GM20000 (cell line): ENCODE measurements at regions not wholly inside any gene's neighbourhood (a gene's known extent, or its start where the extent isn't known, plus 50 kb on each side); places are given as distances from the start of the nearest gene placed in this dataset.

Experiments used
- DNase-seq: peaks from one replicate; pipeline ENCODE4 v3.0.0; 2012; ENCODE audit warnings: low spot score
- TF ChIP-seq, protein P1 (sequence below): IDR thresholded peaks from 2 replicates; pipeline ENCODE4 v1.5.1; 2012; ENCODE audit warnings: mild to moderate bottlenecking, control low read depth; ENCODE audit errors: extremely low read depth, missing control alignments

DNA sequence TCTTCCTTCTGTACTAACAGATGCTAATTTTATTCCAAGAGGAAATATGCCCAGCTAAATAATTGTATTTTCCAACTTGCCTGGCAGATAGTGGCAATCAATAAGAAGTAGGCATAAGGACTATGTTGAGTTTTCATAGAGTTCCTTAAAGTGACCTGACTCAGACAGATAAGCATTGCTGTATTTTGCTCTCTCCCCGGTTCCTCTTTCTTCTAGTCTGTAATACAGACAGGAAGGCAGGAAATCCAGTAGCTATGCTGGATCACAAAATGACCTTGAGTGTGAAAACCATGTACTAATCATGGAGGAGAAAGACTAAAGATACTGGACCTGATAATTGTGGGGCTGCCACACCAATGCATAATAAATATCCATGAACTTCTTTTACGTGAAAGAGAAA lies 701.7 kb downstream of the CETN3 start:
- TF ChIP-seq, protein P1, sequence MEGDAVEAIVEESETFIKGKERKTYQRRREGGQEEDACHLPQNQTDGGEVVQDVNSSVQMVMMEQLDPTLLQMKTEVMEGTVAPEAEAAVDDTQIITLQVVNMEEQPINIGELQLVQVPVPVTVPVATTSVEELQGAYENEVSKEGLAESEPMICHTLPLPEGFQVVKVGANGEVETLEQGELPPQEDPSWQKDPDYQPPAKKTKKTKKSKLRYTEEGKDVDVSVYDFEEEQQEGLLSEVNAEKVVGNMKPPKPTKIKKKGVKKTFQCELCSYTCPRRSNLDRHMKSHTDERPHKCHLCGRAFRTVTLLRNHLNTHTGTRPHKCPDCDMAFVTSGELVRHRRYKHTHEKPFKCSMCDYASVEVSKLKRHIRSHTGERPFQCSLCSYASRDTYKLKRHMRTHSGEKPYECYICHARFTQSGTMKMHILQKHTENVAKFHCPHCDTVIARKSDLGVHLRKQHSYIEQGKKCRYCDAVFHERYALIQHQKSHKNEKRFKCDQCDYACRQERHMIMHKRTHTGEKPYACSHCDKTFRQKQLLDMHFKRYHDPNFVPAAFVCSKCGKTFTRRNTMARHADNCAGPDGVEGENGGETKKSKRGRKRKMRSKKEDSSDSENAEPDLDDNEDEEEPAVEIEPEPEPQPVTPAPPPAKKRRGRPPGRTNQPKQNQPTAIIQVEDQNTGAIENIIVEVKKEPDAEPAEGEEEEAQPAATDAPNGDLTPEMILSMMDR, result no peak
- no peak for DNase-seq

DNA sequence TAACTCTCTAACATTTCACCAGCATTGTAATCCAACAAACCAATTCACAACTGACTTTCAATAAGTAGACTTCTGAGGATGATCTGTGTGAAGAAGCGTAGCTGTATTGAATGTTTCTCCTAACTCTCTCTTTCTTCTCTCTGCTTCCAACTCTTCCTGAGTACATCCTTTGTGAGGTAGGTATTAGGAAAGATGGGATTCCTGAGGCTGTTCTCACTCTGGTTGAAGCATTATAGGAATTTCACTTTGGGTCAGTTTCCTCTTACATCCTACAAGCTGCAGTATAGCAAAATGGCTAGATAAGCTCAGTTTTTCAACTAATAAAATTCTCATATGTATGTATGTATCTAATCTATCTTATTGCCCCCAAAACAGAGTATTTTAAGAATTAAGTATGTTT lies 702.8 kb downstream of the CETN3 start:
- TF ChIP-seq, protein P1, result no peak
- no peak for DNase-seq

DNA sequence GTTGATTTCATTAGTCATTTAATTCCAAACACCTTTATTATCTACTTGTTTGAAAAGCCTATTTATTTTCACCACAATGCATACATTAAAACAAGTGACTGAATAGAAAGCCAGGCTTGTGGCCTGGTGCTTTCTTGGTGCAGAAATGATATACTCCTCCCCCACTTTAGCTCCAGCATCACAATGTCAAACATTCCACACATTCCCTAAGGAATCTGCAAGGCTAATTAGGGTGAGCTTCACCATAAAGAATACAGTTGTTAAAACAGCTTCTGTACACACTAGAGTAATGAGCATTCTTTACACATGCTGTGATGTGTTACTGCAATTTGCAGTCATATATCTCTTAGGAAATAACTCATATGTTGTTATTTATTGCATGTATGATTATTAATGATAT lies 705.7 kb downstream of the CETN3 start:
- TF ChIP-seq, protein P1, result no peak

DNA sequence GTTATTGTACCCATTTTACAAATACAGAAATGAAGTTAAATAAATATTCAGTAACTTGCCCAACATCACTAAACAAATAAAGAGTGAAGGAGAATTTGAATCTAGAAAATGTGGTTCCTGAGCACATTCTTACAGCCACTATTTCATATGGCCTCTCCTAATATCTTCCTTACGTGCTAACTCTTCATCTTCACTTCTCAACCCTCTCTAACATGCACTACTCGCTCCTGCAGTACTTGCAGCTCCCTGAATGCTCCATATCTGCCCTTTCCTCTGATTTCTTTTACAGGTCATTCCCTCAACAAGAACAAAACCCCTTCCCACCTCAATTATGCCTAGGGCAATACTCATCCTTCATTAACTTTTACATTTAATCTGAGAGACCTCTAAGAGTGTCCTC lies 711.5 kb downstream of the CETN3 start:
- TF ChIP-seq, protein P1, result no peak
- no peak for DNase-seq

More for the DNA sequence above, 705.7 kb downstream of the CETN3 start:
- DNase-seq, result no peak

DNA sequence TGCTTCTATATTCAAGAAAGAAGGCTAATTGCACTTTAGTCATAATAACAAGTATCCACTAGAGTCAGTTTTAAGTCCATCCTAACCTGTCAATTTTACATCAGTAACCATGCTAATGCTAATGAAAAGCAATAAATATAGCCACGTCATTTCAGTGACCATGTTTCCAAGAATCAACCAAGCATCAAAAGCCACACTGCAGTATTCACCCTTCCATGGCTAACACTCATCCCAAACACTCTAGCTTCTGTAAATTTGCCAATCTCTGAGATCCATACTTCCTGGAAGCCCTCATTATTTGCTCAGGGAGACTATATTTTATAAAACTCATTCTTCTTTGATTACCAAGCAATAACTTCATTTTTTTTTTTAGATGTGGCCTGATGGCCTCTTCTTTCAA lies 712.0 kb downstream of the CETN3 start:
- TF ChIP-seq, protein P1, result no peak
- DNase-seq, result no peak

DNA sequence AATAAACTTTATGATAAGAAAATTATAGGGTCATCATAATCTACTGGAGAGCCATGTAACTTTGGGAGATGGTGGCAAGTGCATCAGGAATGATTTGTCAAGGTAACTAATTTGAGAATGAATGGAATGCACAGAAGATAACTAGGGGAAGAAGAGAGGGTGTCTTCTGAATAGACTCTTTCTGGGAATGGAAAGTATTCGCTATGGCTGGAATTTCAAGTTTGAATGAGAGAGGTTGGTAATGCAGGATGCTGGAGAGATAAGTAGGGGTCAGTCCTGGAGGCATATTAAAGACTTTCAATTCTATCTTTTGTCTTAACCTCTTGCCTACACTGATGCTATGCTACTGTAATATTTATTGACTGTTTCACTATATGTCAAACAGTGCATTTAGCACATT lies 714.2 kb downstream of the CETN3 start:
- DNase-seq, result no peak
- TF ChIP-seq, protein P1, result no peak

DNA sequence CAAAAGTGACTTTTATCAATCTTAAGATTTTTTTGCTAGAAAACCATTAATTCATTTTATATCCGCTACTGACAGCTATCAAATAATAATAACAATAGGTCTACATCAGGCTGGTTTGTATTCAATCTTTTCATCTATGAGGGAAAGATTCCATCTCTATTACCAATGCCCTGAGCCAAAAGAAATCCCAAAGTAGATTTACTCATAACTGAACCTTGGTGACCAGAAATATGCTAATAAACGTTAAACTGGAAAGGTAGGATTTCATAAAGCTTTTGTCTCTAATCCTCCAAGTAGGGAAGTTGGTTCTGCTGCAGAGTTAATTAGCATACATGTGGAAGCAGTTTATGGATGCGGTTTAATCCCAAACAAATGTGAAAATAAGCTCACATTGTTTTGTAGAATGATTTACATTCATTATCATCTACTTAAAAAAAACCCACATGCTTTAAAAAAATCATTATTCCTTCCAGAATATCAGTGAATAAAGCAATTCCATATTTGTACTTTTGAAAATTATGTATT lies 715.5 kb downstream of the CETN3 start:
- TF ChIP-seq, protein P1, result no peak
- no peak for DNase-seq

DNA sequence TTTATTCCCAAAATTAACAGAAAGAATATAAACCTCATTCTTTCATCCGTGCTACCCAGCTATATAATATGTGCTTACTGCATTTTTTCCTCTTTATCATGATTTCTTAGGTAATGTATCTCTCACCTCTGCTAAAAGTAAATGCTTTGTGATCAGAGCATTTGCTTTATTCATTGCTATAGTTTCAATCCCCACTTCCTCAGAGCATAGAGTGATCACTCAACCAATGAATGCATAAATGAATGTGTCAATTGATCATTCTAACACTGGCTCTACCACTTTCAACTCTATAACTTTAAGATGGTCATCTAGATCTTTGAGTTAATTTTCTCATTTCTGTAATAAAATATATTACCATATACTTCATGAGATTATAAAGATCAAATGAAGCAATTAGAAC lies 719.2 kb downstream of the CETN3 start:
- no peak for DNase-seq
- TF ChIP-seq, protein P1, result no peak
